Spleen (tissue), 7 donors: ENCODE measurements at regions not wholly inside any gene's neighbourhood (a gene's known extent, or its start where the extent isn't known, plus 50 kb on each side); places are given as distances from the start of the nearest gene placed in this dataset.

Source experiments
- CTCF ChIP-seq, 11 experiments: fragments of 200-600 bp in 7 of 11; fragments of 450-650 bp in 4 of 11; sonication (generic) in 4 of 11; IDR thresholded peaks in 8 of 11; conservative IDR thresholded peaks in 3 of 11; 1 replicate in 7 of 11; 2 replicates in 4 of 11; pipeline versions ENCODE4 v1.4.0 to v1.8.0; 2016 to 2021; ENCODE audit warnings: antibody characterized with exemption in 11 of 11, inconsistent platforms in 4 of 11, mild to moderate bottlenecking in 1 of 11
- POLR2A ChIP-seq, 3 donors: fragments of 450-650 bp; IDR thresholded peaks; one replicate each; pipeline ENCODE4 v1.5.1; 2017; ENCODE audit warnings: antibody characterized with exemption in 3 of 3, mild to moderate bottlenecking in 1 of 3
- donor health status: DM: no; HTN: no; CAD: no; lungs with moderate emphysema.
- donor health status: DM: no; HTN: no; CAD: no.
- donor health status: DM: no; HTN: no; CAD: no.

GRCh38 chr5:67876371-67876770 is 339.2 kb upstream of the PIK3R1 start:
- TF ChIP-seq CTCF (IDR thresholded peaks at IDR 0.05 in 8 of 11, conservative IDR thresholded peaks at IDR 0.05 in 3 of 11) (no peak), POLR2A (IDR thresholded peaks at IDR 0.05) (no peak)
